Islet of Langerhans (tissue), 1 donor: ENCODE measurements at regions not wholly inside any gene's neighbourhood (a gene's known extent, or its start where the extent isn't known, plus 50 kb on each side); places are given as distances from the start of the nearest gene placed in this dataset.
"Not testable (repeated sequence)": the region's sequence is repeated elsewhere in the genome, so short reads cannot be mapped to it uniquely, and the experiment has no call there.

Experiments
- FAIRE-seq: peaks from one replicate; lab custom pipeline; 2011; peaks lifted over from hg19 to GRCh38; lab: Jason Lieb, UNC

DNA sequence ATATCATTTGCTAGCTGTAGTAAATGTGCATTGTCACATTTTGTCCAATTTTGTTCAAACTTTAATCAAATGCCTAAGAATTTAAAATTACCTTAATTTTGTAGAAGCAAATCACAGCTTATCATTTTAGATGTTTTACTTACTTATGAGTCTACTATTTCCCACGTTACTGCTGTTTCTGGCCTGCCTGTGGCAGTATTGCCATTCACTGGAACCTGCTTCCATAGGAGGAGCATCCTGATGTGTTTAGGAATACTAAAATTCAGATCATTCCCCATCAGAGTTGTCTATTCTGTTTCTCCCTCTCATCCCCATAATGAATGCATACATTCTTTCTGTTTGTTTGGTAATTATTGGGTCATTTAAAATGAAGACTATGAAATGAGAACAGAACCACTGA lies 119.5 kb upstream of the SNRPN start:
- FAIRE-seq, result no peak

DNA sequence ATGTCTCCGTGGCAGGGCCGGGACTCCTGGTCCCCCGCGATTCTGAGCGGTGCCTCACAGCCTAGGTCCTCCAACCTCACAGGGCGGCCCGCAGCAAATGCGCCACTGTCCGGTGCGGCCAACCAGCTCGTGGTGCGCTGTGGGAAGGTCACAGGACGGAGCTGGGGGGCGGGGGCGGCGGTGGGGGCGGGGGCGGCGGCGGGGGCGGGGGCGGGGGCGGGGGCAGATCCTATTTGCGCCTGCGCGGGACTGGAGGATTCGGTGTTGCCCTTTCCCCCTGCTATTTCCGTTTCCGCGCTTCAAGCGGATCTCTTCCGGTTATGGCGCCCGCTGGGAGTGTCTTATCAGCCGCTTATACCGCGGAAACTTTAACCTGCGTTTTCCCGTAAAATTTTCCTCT lies 106.7 kb upstream of the SNRPN start:
- FAIRE-seq, result no peak

DNA sequence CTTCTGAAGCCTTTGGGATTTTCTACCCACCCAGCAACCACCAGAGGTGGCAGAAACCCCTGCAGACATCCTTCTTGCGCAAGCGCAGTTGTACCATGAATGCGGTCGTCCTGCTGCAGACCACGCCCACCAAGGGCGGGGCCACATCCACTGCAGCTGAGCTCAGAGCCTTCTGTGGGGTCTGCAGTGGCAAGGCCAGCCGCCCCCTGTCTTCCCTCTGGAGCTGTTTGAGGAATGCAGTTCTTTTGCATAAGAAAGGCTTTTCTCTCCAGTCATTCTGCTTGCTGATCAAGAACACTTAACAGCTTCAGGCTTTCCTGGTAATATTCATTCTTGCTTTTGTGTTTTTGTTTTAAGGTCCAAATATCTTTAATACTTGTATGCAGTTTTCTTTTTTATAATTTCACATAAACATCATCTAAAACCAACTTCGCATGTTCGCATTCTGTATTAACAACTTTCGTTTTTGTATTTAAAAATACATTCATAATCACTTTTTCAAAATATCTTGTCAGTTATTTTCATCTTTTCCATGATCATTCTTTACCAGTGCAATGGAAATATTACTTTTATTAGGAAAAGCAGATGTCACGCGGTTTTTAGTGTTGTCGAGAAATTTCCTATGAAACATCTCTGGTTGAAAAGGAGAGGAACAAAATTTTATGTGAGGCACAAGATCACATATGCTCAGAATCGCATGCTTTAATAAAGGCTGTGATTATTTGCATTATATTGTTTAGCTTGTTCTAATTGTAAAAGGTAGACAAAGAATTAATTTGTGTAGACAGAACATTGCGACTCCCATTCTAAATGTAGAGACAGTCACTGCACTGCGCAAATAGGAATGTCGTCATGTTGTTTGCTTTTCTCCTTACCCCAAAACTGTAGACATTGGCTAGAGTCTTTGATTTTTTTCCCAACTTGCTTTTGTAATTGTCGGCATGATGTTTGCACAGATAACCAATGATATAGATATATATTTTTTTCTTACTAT lies 98.1 kb upstream of the SNRPN start:
- no peak for FAIRE-seq

DNA sequence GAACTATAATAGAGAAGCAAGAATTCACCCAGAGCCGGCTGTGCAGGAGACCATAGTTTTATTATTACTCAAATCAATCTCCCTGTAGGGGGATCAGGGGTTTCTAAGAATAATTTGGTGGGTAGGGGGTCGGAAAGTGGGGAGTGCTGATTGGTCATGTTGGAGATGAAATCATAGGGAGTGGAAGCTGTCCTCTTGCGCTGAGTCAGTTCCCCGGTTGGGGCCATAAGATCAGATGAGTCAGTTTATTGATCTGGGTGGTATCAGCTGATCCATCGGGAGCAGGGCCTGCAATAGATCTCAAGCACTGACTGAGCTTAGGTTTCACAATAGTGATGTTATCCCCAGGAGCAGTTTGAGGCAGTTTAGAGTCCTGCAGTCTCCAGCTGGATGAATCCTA lies 97.0 kb upstream of the SNRPN start:
- no peak for FAIRE-seq

DNA sequence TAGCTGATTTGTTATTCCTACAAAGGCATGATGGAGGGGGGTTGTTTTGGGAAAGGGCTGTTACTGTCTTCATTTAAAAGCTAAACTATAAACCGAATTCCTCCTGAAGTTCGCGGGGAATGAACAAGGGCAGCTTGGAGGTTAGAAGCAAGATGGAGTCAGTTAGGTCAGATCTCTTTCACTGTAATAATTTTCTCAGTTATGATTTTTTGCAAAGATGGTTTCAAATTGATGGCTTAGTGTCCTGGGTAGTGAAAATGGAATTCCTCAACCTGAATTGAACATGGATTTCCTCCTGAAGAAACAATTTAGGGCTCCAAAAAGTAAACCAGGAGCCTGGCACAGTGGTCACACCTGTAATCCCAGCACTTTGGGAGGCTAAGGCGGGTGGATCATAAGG lies 96.6 kb upstream of the SNRPN start:
- not testable (repeated sequence) for FAIRE-seq

DNA sequence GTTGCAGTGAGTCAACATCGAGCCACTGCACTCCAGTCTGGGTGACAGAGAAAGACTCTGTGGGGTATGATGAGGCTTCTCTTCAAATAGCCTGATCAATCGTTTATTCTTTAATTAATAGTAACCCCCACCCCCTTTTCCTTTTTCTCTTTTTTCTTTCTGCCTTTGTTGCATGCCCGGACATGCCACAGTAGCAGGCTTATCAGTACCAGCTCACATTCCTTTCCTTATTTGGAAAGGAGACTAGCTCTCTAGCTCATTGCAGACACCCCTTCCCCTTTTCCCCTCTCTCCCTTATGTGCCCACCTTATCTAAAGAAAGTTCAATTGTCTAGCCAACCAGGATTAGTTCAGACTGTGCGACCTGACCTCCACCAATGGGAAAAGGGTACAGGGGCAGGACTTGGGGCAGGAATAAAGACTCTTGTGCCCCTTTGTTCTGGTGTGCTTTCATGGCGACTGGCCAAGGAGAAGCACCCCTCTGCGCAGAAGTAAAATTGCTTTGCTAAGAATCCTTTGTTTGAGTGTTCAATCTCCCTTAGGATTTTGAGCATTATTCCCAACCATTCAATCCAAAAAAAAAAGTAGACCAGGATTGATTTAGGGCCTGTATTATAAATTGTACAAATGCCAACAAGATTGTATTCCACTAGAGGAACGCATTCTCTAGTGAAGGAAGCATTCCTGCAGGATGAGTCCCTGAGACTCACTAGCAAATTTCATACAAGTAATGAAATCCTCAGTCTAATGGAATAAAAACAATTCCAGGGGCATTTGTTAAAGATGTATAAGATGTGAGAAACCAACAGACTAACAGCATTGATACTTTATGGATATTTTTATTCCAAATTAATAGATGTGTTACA lies 95.8 kb upstream of the SNRPN start:
- FAIRE-seq, result no peak

DNA sequence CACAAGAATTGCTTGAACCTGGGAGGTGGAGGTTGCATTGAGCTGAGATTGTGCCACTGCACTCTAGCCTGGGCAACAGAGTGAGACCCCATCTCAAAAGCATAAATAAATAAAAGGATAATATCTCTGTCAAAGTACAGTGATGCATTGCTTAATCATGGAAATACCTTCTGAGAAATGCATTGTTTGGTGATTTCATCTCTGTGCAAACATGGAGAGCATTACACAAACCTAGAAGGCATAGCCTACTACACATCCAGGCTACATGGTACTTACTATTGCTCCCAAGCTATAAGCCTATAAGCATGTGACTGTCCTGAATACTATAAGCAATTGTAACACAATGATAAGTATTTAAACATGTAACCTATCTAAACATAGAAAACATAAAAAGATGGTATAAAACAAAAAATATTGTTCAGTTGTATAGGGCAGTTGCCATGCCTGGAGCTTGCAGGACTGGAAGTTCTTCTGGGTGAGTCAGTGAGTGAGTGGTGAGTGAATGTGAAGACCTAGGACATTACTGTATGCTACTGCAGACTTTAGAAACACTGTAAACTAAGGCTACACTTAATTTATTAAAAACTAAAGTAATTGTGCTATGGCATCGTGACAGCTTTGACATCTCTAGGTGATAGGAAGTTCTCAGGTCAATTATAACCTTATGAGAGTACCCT lies 93.6 kb upstream of the SNRPN start:
- FAIRE-seq, result no peak

DNA sequence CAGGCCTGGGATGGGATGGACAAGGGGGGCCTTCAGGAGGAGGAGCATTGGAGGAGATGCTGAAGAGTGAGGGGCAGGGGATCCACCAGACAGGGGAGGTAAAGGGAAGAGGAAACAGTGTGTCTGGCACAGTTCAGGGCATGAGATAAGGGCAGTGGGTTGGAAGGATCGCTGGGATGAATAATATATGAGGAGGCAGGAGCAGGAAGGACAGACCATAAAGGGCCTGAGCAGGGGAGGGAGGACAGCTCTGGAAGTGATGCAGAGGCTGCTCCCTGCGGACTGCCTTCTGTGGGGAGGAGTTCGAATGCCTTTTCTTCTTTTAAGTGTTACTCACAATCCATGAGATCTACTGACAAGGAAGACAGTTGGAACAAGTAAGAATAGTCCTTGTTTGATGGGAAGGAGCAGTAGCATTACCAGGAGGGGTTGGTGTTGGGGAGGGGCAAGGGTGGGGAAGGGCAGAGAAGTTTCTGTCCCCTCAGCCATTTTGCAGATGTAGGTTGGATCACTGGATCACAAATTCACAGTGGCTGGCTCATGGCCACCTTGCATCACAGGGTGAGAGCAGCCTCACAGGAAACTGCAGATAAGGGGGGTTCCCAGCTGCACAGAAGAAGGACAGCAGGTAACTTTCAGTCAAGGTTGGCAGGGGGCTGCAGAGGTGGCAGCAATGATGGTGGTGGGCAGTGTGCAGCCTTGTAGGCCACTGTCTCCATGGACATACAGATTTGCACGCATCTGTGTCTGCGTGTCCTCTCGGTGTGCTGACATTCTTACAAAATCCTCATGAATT lies 91.9 kb upstream of the SNRPN start:
- FAIRE-seq, result no peak

DNA sequence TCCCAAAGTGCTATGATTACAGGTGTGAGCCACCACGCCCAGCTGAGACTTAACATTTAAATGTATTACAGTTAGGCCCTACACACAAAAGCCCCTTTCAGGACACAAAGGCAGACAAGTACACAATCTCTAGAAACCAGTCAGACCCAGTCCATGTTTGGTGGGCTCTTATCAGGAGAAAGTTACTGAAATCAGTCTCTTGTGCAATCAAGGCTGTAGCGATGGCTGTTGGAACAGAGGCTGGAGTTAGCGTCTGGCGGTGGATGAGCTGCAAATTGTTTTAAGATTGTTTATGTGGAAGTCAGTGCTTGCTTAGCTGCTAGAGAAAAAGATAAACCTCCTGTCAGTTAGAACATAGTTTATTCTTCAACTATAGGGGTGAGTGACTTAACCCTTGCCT lies 89.5 kb upstream of the SNRPN start:
- FAIRE-seq, result no peak

DNA sequence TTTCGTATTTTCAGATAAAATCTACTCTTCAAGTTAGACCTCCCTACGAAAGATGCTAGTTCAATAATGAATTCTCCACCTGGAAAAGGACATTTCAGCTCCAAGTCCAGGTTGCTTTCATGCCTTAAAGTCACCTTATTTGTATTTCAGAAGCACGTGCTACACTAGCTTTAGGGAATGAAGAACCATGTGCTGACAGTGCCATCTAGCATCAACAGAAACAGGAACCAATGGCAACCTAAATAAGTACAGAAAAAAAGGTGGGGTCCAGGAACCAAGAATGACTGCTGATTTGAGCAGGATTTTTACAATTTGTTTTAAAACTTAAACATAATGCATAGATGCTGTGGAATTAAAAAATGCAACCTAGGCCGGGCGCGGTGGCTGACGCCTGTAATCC lies 77.6 kb upstream of the SNRPN start:
- no peak for FAIRE-seq

DNA sequence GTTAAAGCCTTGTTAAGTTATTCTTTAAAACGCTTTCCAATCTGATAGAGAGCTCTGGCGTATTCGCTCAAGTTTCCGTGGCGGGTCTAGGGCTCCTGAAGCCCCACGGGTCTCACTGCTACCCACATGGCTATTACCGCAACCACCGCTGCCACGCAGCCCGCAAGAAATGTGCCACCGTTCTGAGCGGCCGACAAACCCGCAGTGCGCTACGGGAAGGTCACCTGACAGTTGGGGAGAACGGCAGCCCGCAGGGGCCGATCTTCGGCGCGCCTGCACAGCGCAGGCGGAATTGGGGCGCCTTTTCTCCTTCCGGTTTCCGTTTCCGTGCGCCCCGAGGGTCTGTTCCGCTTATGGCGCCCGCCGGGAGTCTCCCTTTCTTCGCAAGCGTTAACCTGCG lies 76.6 kb upstream of the SNRPN start:
- no peak for FAIRE-seq

DNA sequence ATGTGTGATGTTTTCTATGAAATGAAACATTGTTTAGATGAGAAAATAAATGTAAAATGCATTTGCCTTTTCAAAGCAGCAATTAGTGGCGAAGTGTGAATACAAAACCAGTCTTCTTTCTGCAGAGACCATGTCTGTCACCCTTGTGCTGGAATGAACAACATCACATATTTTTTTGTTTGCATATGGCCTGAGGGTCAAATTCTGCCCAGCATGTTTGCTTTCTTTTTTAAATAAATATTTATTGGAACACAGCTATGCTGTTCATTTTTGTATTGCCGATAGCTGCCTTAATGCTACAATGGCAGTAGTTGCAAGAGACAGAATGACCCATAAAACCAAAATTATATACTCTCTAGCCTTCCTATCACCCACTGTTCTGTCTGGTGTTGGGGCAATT lies 75.3 kb upstream of the SNRPN start:
- no peak for FAIRE-seq

DNA sequence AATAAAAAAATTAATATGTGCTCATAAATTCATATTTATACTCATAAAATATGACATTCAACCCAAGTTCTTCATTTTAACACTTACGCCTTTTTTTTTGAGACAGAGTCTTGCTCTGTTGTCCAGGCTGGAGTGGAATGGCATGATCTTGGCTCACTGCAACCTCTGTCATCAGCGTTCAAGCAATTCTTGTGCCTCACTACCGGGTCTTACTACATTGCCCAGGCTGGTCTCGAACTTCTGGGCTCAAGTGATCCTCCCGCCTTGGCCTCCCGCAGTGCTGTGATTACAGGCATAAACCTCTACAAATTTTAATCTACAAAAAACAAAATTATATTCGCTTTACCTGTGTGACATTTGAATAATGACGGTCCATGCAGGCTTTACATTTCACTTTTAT lies 74.1 kb upstream of the SNRPN start:
- no peak for FAIRE-seq

DNA sequence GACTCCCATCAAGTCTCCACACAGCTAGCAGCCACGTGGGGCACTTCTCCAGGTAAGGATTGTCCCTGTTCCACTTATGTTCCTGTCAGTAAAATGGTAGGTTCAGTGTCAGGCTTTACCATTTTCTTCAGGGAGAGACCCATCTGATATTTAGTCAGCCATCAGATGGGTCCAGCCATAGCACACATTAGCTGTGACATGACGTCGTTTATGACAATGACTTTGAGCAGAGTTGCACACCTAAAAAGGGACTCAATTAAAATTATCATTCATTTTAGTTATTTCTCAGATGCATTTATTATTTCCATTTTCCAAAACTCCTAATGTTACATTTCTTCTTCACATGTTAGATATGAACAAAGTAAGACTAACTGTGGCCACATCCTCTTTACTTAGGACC lies 68.2 kb upstream of the SNRPN start:
- no peak for FAIRE-seq

DNA sequence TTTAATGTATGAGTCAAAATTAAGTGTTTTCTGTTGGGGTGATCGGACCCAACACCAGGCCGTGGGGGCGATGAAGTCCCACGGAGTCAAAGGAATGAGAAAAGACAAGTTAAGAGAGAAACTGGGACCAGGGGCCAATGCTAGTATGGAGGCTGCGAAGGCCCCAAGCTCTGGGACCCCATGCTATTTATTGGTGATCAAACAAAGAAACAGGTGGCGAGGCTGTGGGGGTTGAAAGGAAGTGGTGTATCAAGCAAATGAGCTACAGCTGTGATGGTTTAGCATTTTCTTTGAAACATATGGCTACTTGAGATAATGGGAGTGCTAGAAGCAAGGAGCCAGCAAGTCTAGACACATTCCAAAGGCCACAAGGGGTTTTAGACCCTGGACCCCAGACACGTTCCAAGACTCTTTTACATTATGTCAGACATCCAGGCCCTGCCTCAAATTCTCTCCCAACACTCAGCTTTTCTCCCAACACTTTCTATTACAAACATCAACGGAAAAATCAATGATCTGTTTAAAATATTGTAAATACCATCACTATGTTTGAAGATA lies 56.0 kb upstream of the SNRPN start:
- FAIRE-seq, result no peak

DNA sequence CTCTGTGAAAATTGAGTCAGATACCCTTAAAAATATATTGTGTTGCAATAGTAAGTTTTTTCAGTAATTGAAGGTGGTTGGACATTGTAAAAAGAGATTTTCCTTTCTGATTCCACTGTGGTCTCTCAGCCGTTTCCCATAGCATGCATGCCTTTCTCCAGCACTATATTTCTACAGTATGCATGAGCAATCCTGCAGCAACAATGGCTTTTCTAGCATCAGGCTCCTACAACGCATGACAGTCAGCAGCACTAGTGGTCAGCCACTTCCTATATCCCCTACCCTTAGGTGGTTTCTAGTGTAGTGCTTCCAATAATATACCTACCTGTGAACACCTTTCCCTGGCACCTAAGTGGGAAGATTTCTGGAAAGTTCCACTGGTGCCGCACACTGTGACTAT lies 55.4 kb upstream of the SNRPN start:
- FAIRE-seq, result no peak

DNA sequence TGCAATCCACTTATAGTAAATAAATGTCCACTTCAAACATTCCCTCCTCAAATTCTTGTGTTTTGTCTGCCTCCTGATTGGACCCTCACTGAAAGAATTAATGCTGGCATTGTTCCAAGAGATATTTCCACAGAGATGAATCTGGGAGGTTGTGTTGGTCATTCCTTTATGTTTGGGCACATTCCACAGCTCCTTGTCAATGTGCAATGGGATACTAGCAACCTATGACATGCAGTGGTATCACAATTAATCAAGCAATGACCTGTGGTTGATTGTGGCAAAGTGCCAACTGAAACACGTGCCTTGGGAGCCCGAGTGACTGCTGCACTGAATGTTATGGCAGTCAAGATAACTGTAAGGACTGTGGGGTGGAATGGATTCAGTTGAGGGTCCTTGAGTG lies 55.0 kb upstream of the SNRPN start:
- no peak for FAIRE-seq

DNA sequence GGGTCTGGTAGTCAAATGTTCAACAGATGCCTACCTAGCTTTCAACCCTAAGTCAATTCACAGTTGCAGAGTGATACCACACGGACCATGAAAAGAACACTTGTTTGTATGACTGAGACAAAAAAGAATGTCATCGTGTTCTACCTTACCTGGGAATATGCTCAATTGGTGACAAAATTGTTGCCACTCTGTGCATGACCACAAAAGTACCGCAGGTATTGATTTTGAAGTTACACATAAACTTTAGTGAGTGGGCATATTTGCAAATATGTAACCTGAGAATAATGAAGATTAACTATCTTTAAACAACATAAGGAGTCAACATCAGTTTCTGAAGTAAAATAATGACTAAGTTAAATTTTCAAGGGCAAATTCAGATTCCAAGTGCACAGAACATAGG lies 53.4 kb upstream of the SNRPN start:
- FAIRE-seq, result no peak
